PC-3 (cell line): ENCODE measurements at regions not wholly inside any gene's neighbourhood (a gene's known extent, or its start where the extent isn't known, plus 50 kb on each side); places are given as distances from the start of the nearest gene placed in this dataset.

Experiments
- ATAC-seq: fragments of 200-7000 bp; cut with Tn5 transposase; 2 replicates; pipeline ENCODE4 v1.9.1; 2020; ENCODE audit warnings: mild to moderate bottlenecking, moderate library complexity
- BruUV-seq: library from RNA; stranded (reverse); fragments of 400-500 nt; replicated peaks from 2 replicates; lab custom pipeline; 2021; lab: Mats Ljungman, UMichigan
- CTCF ChIA-PET: fragments of 300-600 bp; sonication (Branson Sonifier 250); formaldehyde crosslinking; loops from one replicate; lab custom pipeline; 2022; ENCODE audit warnings: antibody characterized with exemption; lab: Charles Lee
- POLR2A ChIA-PET: fragments of 300-600 bp; sonication (Branson Sonifier 250); formaldehyde crosslinking; loops from one replicate; lab custom pipeline; 2022; ENCODE audit warnings: antibody characterized with exemption; ENCODE audit not compliant: unreplicated experiment; lab: Charles Lee
- DNase-seq: peaks from one replicate; pipeline ENCODE4 v3.0.0-alpha.2; 2015
- H2AFZ ChIP-seq: fragments of 300-600 bp; sonication (generic); 2 replicates; pipeline ENCODE4 v1.6.0; 2016; ENCODE audit warnings: antibody characterized with exemption, low read length
- H3F3A ChIP-seq: fragments of 300-600 bp; sonication (generic); one replicate; pipeline ENCODE4 v1.6.0; 2017; ENCODE audit warnings: antibody characterized with exemption, low read length, control low read depth, mild to moderate bottlenecking; ENCODE audit not compliant: unreplicated experiment
- H3K27ac ChIP-seq: fragments of 300-600 bp; sonication (generic); 2 replicates; pipeline ENCODE4 v1.5.1; 2016; ENCODE audit warnings: mild to moderate bottlenecking, low read length
- H3K27me3 ChIP-seq: fragments of 300-600 bp; sonication (generic); 2 replicates; pipeline ENCODE4 v1.6.1; 2016; ENCODE audit warnings: low read length, mixed read lengths
- H3K36me3 ChIP-seq: fragments of 300-600 bp; sonication (generic); 2 replicates; pipeline ENCODE4 v1.6.1; 2016; ENCODE audit warnings: low read depth, mixed run types, low read length, mixed read lengths
- H3K4me1 ChIP-seq: fragments of 300-600 bp; sonication (generic); 2 replicates; pipeline ENCODE4 v1.5.1; 2016; ENCODE audit warnings: low read length; ENCODE audit not compliant: insufficient read depth
- H3K4me2 ChIP-seq: fragments of 300-600 bp; sonication (generic); 2 replicates; pipeline ENCODE4 v1.6.0; 2016; ENCODE audit warnings: low read length
- H3K4me3 ChIP-seq: fragments of 300-600 bp; sonication (generic); 2 replicates; pipeline ENCODE4 v1.5.1; 2016; ENCODE audit warnings: mild to moderate bottlenecking, low read length, mixed read lengths
- H3K79me2 ChIP-seq: fragments of 300-600 bp; sonication (generic); 2 replicates; pipeline ENCODE4 v1.6.1; 2017; ENCODE audit warnings: low read length, mixed read lengths
- H3K9ac ChIP-seq: fragments of 300-600 bp; sonication (generic); 2 replicates; pipeline ENCODE4 v1.6.0; 2016; ENCODE audit warnings: mild to moderate bottlenecking, low read length
- H3K9me2 ChIP-seq: fragments of 300-600 bp; sonication (generic); replicated peaks from 2 replicates; pipeline ENCODE4 v1.6.1; 2016; ENCODE audit warnings: mixed run types, low read length, mixed read lengths
- H3K9me3 ChIP-seq: fragments of 300-600 bp; sonication (generic); 2 replicates; pipeline ENCODE4 v1.6.1; 2016; ENCODE audit warnings: low read length, mixed read lengths
- H4K20me1 ChIP-seq: fragments of 300-600 bp; sonication (generic); 2 replicates; pipeline ENCODE4 v1.6.1; 2016; ENCODE audit warnings: low read length, mixed read lengths
- EZH2 ChIP-seq: fragments of 300-600 bp; sonication (generic); IDR thresholded peaks from one replicate; pipeline ENCODE4 v1.6.1; 2017; ENCODE audit warnings: antibody characterized with exemption, mild to moderate bottlenecking, low read length; ENCODE audit not compliant: unreplicated experiment
- EZH2phosphoT487 ChIP-seq: fragments of 300-600 bp; sonication (generic); IDR thresholded peaks from 2 replicates; pipeline ENCODE4 v1.6.1; 2018; ENCODE audit warnings: mild to moderate bottlenecking, antibody characterized with exemption, low read length, borderline replicate concordance
- intact Hi-C: fragments of 100-400 bp; cut with micrococcal nuclease; formaldehyde crosslinking; loops from 2 replicates; pipeline ENCODE4 v1.9.0; 2023
- TF ChIP-seq, protein P1 (sequence below): fragments of 300-600 bp; sonication (generic); conservative IDR thresholded peaks from 2 replicates; pipeline ENCODE4 v1.5.1; 2017; ENCODE audit warnings: antibody characterized with exemption, low read depth, mild to moderate bottlenecking, low read length

DNA sequence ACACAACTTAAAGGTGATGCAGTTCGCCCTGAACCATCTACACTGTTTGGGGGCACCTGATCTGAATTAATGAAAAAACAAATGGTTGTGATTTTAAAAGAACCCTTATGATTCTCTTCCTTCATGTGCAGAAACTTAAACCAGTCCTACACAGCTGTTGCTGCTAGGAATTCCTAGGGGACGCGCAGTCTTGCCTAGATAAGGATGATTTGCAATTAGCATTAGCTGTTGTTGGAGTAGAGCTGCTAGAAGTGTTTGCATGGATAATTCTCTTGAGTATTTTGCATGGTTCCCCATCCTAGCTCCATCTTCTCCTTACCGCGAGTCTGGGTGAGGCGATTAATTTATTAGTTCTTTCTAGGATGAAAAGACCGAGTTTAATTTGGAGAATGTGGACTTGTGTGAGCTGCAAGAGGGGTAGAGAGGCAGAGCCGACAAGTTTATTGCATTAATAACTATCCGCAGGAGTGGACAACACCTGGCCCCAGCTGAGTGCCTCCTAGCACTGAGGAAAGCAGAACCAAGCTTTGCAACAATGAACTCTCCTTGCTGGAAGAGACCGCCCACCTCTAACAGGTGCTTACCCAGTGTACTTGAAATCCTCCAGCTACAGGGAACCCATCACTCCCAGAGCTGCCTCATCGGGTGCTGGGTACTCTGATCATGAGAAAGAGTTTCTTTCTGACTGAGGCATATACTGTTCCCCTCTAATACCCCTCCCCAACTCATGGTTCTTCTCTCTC, 75.0 kb upstream of the WNT7A start:
- ChIA-PET POLR2A (no interaction called here), CTCF (no interaction called here)
- Histone ChIP-seq H3K9ac (no peak overlapping the region), H3F3A (no peaks in the 10 kb centered on the region), H3K9me2 (no peaks in the 10 kb centered on the region), H3K9me3 (no peaks in the 10 kb centered on the region), H3K27ac (no peak overlapping the region), H2AFZ (no peak overlapping the region), H4K20me1 (no peaks in the 10 kb centered on the region), H3K27me3 (peaks cover 19% of the 10 kb centered on the region; the same call in 1 of the 2 replicates), H3K36me3 (no peaks in the 10 kb centered on the region), H3K4me1 (no peaks in the 10 kb centered on the region), H3K4me3 (no peak overlapping the region), H3K4me2 (no peak overlapping the region), H3K79me2 (no peaks in the 10 kb centered on the region)
- TF ChIP-seq EZH2 = no peak
- TF ChIP-seq, protein P1, sequence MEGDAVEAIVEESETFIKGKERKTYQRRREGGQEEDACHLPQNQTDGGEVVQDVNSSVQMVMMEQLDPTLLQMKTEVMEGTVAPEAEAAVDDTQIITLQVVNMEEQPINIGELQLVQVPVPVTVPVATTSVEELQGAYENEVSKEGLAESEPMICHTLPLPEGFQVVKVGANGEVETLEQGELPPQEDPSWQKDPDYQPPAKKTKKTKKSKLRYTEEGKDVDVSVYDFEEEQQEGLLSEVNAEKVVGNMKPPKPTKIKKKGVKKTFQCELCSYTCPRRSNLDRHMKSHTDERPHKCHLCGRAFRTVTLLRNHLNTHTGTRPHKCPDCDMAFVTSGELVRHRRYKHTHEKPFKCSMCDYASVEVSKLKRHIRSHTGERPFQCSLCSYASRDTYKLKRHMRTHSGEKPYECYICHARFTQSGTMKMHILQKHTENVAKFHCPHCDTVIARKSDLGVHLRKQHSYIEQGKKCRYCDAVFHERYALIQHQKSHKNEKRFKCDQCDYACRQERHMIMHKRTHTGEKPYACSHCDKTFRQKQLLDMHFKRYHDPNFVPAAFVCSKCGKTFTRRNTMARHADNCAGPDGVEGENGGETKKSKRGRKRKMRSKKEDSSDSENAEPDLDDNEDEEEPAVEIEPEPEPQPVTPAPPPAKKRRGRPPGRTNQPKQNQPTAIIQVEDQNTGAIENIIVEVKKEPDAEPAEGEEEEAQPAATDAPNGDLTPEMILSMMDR = no peak
- TF ChIP-seq EZH2phosphoT487 = no peak
- intact Hi-C loops = no loop called here
- no TSS peak for BruUV-seq
- DNase-seq (no peak), ATAC-seq (no peak)

DNA sequence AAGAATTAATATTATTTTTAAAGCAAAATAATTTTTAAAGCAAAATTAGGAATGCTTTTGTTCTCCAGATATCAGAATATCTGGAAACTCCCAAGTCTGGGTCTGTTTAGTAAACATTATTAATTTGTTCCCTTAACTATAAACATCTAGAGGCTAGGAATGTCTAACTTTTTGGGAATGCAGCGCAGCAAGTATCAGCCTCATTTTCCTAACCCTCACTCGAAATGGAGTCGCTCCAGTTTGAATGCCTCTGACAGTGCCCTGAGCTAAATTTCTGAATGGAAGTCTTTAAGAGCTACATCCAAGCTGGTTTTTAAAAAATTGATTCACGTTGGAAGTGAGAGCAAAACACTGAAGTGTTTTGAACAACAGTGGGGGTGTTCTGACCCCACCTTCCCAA, 74.4 kb upstream of the WNT7A start:
- ChIA-PET CTCF (no interaction called here), POLR2A (no interaction called here)
- Histone ChIP-seq H3K4me1 (no peaks in the 10 kb centered on the region), H2AFZ (no peak overlapping the region), H4K20me1 (no peaks in the 10 kb centered on the region), H3K79me2 (no peaks in the 10 kb centered on the region), H3K4me3 (no peak overlapping the region), H3K9me3 (no peaks in the 10 kb centered on the region), H3F3A (no peaks in the 10 kb centered on the region), H3K27me3 (peaks cover 24% of the 10 kb centered on the region; the same call in 1 of the 2 replicates), H3K9me2 (no peaks in the 10 kb centered on the region), H3K27ac (no peak overlapping the region), H3K36me3 (no peaks in the 10 kb centered on the region), H3K9ac (no peak overlapping the region), H3K4me2 (no peak overlapping the region)
- no TSS peak for BruUV-seq
- intact Hi-C loops = no loop called here
- ATAC-seq (no peak), DNase-seq (no peak)
- TF ChIP-seq, protein P1 = no peak
- TF ChIP-seq EZH2 (no peak), EZH2phosphoT487 (no peak)

DNA sequence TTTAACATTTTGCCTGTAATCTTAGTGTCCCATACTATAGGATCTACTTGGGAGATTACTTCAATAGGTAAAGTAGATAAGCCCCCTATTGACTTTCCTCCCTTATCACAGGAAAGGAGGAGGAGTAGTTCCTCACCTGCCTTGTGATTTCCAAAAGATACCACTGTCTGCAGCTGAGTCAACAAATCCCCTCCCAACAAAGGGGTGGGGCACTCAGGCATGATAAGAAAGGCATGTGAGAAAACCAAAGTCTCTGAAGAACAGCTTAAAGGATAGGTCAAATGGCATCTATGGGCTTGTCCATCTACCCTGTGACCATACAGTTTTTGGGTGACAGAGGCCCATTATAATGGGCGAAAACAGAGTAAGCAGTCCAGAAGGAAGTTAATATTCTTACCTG, 71.3 kb upstream of the WNT7A start:
- H3K4me1 ChIP-seq = no peaks in the 10 kb centered on the region
- H3K4me3 ChIP-seq = no peak overlapping the region
- BruUV-seq = no TSS peak
- H2AFZ ChIP-seq = no peak overlapping the region
- peaks cover 40% of the 10 kb centered on the region; the same call in 1 of the 2 replicates for H3K27me3 ChIP-seq
- no peak overlapping the region for H3K9ac ChIP-seq
- H3K9me3 ChIP-seq = no peaks in the 10 kb centered on the region
- intact Hi-C loops = no loop called here
- H4K20me1 ChIP-seq = no peaks in the 10 kb centered on the region
- POLR2A ChIA-PET = no interaction called here
- no peaks in the 10 kb centered on the region for H3K9me2 ChIP-seq
- DNase-seq (no peak), ATAC-seq (no peak)
- no peak overlapping the region for H3K4me2 ChIP-seq
- CTCF ChIA-PET = no interaction called here
- TF ChIP-seq EZH2phosphoT487 = no peak
- TF ChIP-seq, protein P1 = no peak
- no peak for TF ChIP-seq EZH2
- H3K36me3 ChIP-seq = no peaks in the 10 kb centered on the region
- H3K27ac ChIP-seq = no peak overlapping the region
- H3K79me2 ChIP-seq = no peaks in the 10 kb centered on the region
- no peaks in the 10 kb centered on the region for H3F3A ChIP-seq
